PC-9 (cell line): ENCODE measurements at regions not wholly inside any gene's neighbourhood (a gene's known extent, or its start where the extent isn't known, plus 50 kb on each side); places are given as distances from the start of the nearest gene placed in this dataset.

Experiments
- BruUV-seq: library from RNA; stranded (reverse); fragments of 400-500 nt; replicated peaks from 2 replicates; lab custom pipeline; 2021; lab: Mats Ljungman, UMichigan
- CTCF ChIA-PET: fragments of 300-600 bp; sonication (Branson Sonifier 250); formaldehyde crosslinking; loops from one replicate; lab custom pipeline; 2022; ENCODE audit warnings: antibody characterized with exemption; lab: Charles Lee
- POLR2A ChIA-PET: fragments of 300-600 bp; sonication (Branson Sonifier 250); formaldehyde crosslinking; loops from one replicate; lab custom pipeline; 2022; ENCODE audit warnings: antibody characterized with exemption; ENCODE audit not compliant: unreplicated experiment; lab: Charles Lee
- DNase-seq, 2 experiments: peaks; one replicate each; pipeline versions ENCODE4 v3.0.0 to v3.0.0-alpha.2; 2015 to 2022; ENCODE audit warnings: mixed read lengths in 1 of 2
- H2AFZ ChIP-seq: fragments of 200-600 bp; sonication (generic); 2 replicates; pipeline ENCODE4 v1.8.1; 2017; ENCODE audit warnings: antibody characterized with exemption
- H3F3A ChIP-seq: fragments of 200-600 bp; sonication (generic); 2 replicates; pipeline ENCODE4 v1.8.1; 2017; ENCODE audit warnings: antibody characterized with exemption, mild to moderate bottlenecking, low read depth; ENCODE audit not compliant: insufficient read depth
- H3K27ac ChIP-seq: fragments of 200-600 bp; sonication (generic); 2 replicates; pipeline ENCODE4 v1.6.1; 2016; ENCODE audit warnings: mixed run types
- H3K27me3 ChIP-seq: fragments of 200-600 bp; sonication (generic); 2 replicates; pipeline ENCODE4 v1.6.1; 2016; ENCODE audit warnings: low read depth, mixed run types; ENCODE audit not compliant: insufficient read depth
- H3K36me3 ChIP-seq: fragments of 200-600 bp; sonication (generic); 2 replicates; pipeline ENCODE4 v1.6.1; 2016; ENCODE audit warnings: low read depth, mixed run types
- H3K4me1 ChIP-seq: fragments of 200-600 bp; sonication (generic); replicated peaks from 2 replicates; pipeline ENCODE4 v1.6.1; 2016; ENCODE audit warnings: mixed run types; ENCODE audit not compliant: insufficient read depth
- H3K4me2 ChIP-seq: fragments of 200-600 bp; sonication (generic); 2 replicates; pipeline ENCODE4 v1.6.1; 2017; ENCODE audit warnings: mixed run types
- H3K4me3 ChIP-seq: fragments of 200-600 bp; sonication (generic); 2 replicates; pipeline ENCODE4 v1.6.1; 2016; ENCODE audit warnings: mixed run types
- H3K79me2 ChIP-seq: fragments of 200-600 bp; sonication (generic); 2 replicates; pipeline ENCODE4 v1.6.1; 2017; ENCODE audit warnings: low read depth, mixed run types
- H3K9me2 ChIP-seq: fragments of 200-600 bp; sonication (generic); 2 replicates; pipeline ENCODE4 v1.8.1; 2017; ENCODE audit warnings: mild to moderate bottlenecking; ENCODE audit not compliant: insufficient read depth
- H3K9me3 ChIP-seq: fragments of 200-600 bp; sonication (generic); 2 replicates; pipeline ENCODE4 v1.8.1; 2016; ENCODE audit warnings: low read depth; ENCODE audit not compliant: insufficient read depth
- H4K20me1 ChIP-seq: fragments of 200-600 bp; sonication (generic); 2 replicates; pipeline ENCODE4 v1.8.1; 2017; ENCODE audit not compliant: insufficient read depth
- EZH2 ChIP-seq: fragments of 200-600 bp; sonication (generic); IDR thresholded peaks from 2 replicates; pipeline ENCODE4 v1.8.0; 2017; ENCODE audit warnings: antibody characterized with exemption, low read depth
- intact Hi-C: fragments of 100-400 bp; cut with micrococcal nuclease; formaldehyde crosslinking; loops from one replicate; pipeline ENCODE4 v1.10.0; 2022; ENCODE audit not compliant: unreplicated experiment
- TF ChIP-seq, protein P1 (sequence below): fragments of 200-600 bp; sonication (generic); conservative IDR thresholded peaks from 2 replicates; pipeline ENCODE4 v1.6.1; 2017; ENCODE audit warnings: mixed run types, antibody characterized with exemption, mild to moderate bottlenecking, moderate library complexity

DNA sequence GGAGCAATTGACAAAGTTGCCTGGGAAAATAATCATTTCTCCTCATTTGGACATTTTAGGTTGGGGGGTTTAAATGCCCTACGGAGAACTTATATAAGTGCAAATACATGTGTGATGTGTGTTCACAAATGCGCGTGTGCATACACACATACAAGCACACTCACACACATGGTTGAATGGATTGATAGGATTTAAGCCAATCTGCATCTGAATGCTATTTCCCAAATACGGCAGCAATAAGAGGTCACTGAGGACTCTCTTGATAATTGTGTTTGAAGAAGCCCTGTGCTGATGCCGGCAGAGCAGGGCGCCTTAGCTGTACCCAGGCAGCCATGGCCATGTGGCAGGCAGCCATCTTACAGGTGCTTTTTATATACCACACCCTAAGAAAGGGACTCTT is 165.3 kb upstream of the LEF1 start:
- H3K4me2 ChIP-seq: no peak overlapping the region
- H3K9me2 ChIP-seq: no peaks in the 10 kb centered on the region
- H3K27ac ChIP-seq: no peak overlapping the region
- H2AFZ ChIP-seq: no peak overlapping the region
- DNase-seq: no peak
- H3F3A ChIP-seq: no peaks in the 10 kb centered on the region
- no peaks in the 10 kb centered on the region for H3K9me3 ChIP-seq
- CTCF ChIA-PET: no interaction called here
- BruUV-seq: no TSS peak
- POLR2A ChIA-PET: no interaction called here
- TF ChIP-seq EZH2: no peak
- TF ChIP-seq, protein P1, sequence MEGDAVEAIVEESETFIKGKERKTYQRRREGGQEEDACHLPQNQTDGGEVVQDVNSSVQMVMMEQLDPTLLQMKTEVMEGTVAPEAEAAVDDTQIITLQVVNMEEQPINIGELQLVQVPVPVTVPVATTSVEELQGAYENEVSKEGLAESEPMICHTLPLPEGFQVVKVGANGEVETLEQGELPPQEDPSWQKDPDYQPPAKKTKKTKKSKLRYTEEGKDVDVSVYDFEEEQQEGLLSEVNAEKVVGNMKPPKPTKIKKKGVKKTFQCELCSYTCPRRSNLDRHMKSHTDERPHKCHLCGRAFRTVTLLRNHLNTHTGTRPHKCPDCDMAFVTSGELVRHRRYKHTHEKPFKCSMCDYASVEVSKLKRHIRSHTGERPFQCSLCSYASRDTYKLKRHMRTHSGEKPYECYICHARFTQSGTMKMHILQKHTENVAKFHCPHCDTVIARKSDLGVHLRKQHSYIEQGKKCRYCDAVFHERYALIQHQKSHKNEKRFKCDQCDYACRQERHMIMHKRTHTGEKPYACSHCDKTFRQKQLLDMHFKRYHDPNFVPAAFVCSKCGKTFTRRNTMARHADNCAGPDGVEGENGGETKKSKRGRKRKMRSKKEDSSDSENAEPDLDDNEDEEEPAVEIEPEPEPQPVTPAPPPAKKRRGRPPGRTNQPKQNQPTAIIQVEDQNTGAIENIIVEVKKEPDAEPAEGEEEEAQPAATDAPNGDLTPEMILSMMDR: no peak
- no peaks in the 10 kb centered on the region for H3K4me1 ChIP-seq
- H4K20me1 ChIP-seq: no peaks in the 10 kb centered on the region
- intact Hi-C loops: no loop called here
- no peaks in the 10 kb centered on the region for H3K36me3 ChIP-seq
- H3K4me3 ChIP-seq: no peak overlapping the region
- H3K27me3 ChIP-seq: no peaks in the 10 kb centered on the region
- H3K79me2 ChIP-seq: no peaks in the 10 kb centered on the region

DNA sequence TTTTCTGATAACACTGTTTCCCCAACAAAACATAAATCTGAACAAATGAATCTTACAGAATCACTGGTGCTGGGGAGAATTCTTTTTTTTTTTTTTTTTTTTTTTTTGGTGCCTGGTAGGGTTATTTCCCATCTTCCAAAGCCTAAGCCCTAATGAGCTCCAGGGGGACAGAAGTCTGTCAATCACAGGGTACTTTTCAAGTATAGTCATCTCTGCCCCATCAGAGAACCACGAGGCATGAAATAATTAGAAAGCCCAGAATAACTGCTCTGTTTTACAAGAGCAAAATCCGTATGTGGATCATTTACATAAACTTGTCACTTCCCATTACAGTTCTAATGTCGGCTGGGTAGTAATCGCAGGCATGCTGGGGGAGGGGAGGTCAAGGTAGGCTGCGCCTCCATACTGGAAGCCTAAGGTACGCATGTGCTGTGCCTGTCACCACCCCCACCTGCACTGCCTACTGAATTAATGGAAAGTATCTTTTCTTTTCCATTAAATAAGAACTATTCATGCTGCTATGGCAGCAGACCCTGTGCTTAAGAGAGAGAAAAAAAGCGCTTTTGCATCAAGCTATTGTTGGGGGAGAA is 164.7 kb upstream of the LEF1 start:
- intact Hi-C loops: no loop called here
- Histone ChIP-seq H3K27ac (no peak overlapping the region), H3K79me2 (no peaks in the 10 kb centered on the region), H3K4me3 (no peak overlapping the region), H3K9me3 (no peaks in the 10 kb centered on the region), H3K27me3 (no peaks in the 10 kb centered on the region), H3K36me3 (no peaks in the 10 kb centered on the region), H4K20me1 (no peaks in the 10 kb centered on the region), H3F3A (no peaks in the 10 kb centered on the region), H3K4me2 (no peak overlapping the region), H3K9me2 (no peaks in the 10 kb centered on the region), H3K4me1 (no peaks in the 10 kb centered on the region), H2AFZ (no peak overlapping the region)
- no peak for TF ChIP-seq EZH2
- TF ChIP-seq, protein P1: no peak
- BruUV-seq: no TSS peak
- ChIA-PET POLR2A (no interaction called here), CTCF (no interaction called here)
- no peak for DNase-seq

DNA sequence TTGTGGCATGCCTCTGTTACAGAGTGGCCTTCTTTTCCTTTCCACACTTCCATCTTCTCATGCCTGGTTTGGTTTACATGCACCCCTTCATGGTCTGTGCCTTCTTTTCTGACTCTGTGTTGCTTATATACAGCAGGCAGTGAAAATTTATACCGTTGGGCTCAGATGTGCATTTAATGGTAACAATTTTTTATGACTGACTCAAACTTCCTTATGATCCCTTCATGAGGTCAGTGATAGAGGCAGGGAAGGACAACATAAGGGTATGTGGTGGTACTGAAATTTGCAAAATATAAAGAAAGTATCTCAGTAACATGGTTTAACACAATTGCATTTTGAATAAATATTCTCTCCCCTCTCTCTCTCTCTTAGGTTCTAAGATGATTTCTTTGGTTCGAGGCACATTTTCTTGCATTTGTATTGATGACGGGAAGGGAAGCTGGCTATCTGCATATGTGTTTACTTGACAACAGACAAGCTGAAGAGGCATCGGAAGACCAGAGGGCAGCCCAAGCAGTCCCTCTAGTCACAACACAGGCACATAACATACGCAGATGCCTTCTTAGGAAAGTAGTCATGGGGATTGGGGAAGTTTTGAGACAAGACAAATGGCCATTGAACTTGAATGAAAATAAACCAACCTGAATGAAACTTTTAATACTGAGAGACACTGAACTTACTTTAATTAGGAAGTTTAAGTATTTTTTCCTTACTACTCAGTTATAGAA is 163.3 kb upstream of the LEF1 start:
- DNase-seq: no peak
- POLR2A ChIA-PET: no interaction called here
- Histone ChIP-seq H4K20me1 (no peaks in the 10 kb centered on the region), H3K4me2 (no peak overlapping the region), H2AFZ (no peak overlapping the region), H3K4me1 (no peaks in the 10 kb centered on the region), H3K4me3 (no peak overlapping the region), H3F3A (no peaks in the 10 kb centered on the region), H3K9me3 (no peaks in the 10 kb centered on the region), H3K27me3 (no peaks in the 10 kb centered on the region), H3K9me2 (no peaks in the 10 kb centered on the region), H3K79me2 (no peaks in the 10 kb centered on the region), H3K36me3 (no peaks in the 10 kb centered on the region), H3K27ac (no peak overlapping the region)
- BruUV-seq: no TSS peak
- intact Hi-C loops: no loop called here
- CTCF ChIA-PET: no interaction called here
- TF ChIP-seq EZH2: no peak
- TF ChIP-seq, protein P1: no peak
